ENCODE measurements at regions not wholly inside any gene's neighbourhood (a gene's known extent, or its start where the extent isn't known, plus 50 kb on each side); places are given as distances from the start of the nearest gene placed in this dataset.

DNA sequence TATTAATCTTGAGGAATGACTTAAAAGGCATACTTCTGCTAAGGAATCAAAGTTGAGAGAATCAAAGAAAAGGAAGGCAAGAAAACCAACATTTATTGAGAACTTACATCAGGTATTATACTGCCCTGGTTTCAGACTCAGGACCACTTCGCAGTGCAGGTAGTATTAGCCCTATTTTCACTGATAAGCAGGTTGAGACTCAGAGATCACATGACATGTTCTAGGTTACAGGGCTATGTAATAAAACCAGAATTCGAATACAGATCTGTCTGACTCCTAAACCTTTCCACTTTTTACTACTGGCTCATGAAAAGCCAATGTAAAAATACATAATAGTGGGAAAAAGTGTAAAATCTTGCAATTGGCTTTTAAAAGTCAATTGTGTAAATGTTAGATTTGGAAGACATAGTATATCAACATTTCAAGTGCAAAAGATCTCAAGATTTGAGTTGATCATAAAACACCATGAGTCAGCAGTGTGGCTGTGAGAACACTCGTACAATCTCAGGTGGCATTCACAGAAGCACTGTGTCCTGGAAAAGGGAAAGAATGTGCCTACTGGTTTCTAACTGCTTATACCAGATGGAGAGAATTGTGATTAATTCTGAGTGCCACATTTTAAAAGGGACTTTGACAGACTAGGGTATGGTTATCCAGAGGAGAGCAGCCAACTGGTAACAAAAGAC lies 195.8 kb upstream of the MKLN1 start:
- TF ChIP-seq, protein P1, sequence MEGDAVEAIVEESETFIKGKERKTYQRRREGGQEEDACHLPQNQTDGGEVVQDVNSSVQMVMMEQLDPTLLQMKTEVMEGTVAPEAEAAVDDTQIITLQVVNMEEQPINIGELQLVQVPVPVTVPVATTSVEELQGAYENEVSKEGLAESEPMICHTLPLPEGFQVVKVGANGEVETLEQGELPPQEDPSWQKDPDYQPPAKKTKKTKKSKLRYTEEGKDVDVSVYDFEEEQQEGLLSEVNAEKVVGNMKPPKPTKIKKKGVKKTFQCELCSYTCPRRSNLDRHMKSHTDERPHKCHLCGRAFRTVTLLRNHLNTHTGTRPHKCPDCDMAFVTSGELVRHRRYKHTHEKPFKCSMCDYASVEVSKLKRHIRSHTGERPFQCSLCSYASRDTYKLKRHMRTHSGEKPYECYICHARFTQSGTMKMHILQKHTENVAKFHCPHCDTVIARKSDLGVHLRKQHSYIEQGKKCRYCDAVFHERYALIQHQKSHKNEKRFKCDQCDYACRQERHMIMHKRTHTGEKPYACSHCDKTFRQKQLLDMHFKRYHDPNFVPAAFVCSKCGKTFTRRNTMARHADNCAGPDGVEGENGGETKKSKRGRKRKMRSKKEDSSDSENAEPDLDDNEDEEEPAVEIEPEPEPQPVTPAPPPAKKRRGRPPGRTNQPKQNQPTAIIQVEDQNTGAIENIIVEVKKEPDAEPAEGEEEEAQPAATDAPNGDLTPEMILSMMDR (IDR thresholded peaks at IDR 0.05), result no peak
- ATAC-seq (ENCODE audit: low FRiP score) (no peak), DNase-seq (ENCODE audit: low spot score) (no peak)

DNA sequence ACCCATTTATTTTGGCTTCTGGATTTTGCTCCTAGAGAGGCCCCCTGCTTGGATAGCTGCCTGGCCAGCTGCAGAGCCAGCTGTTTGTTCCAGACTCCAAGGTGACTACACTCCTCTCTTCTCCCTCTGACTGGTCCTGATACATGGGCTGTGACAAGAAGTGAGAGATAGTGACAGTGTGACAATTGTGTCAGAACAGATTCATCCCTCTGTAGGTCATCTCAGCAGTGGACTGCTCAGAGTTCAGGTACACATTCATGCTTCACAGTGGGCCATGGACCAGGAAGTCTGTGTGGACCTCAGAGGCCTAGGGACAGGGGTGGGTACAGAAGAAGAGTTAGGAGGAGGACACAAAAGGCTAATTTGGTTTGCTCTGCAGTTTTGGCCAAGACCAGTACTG lies 188.2 kb upstream of the MKLN1 start:
- ATAC-seq (ENCODE audit: low FRiP score) (no peak), DNase-seq (ENCODE audit: low spot score) (no peak)
- TF ChIP-seq, protein P1 (IDR thresholded peaks at IDR 0.05), result no peak

DNA sequence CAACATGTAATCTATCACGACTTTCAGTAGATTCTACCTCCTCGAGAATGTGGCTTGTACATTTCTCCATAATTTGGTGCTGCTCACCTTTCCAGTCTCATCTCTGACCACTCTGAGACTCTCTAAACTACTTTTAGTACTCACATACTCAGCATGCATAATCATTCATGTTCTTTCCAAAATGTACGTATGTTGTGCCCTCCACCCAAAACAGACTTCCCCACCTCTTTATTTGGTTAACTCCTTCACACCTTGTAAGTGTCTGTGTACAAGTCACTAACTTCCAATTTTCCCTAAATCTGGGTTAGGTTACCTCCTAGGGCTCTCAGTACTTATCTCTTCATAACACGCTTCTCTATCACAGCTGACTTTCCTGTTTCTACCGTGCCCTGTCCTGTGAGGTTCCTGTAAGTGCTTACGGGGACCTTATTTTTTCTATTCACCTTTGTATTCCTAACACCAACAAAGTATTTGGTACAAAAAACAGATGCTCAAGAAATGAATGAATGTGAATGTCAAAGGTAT lies 186.2 kb upstream of the MKLN1 start:
- TF ChIP-seq, protein P1 (IDR thresholded peaks at IDR 0.05), result no peak
- DNase-seq (ENCODE audit: low spot score) (no peak), ATAC-seq (ENCODE audit: low FRiP score) (no peak)

DNA sequence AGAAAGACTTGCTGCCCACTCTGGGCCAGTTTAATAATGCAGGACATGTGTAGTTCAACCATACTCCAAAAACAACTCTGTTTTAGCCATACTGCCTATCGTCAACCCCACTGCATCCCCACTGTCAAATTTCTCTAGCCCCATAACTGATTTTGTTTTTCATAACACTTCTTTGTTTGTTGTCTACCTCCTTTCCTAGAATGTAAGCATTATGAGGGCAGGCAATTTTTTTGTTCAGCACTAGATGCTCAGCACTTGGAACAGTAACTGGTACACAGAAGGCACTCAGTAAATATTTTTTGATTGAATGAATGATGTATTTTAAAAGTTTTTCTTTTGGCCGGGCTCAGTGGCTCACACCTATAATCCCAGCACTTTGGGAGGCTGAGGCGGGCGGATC lies 183.8 kb upstream of the MKLN1 start:
- DNase-seq (ENCODE audit: low spot score) (no peak), ATAC-seq (ENCODE audit: low FRiP score) (no peak)

DNA sequence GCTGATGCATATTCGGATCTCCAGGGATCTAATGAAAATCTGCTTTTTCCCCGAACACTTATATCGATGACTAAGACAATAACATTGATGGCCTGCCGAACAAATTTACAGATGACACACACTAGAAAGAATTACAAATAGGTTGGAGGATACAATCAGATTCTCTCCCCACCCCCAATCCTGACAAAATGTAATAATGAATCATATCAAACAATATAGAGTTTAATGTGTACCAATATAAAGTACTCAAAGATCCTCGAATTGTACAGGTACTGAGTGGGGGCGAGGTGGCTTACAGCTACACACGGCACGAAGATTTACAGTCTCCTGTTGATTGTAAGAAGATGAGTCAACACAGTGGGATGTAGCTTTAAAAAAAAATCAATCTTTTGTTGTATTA lies 182.7 kb upstream of the MKLN1 start:
- DNase-seq (ENCODE audit: low spot score) (no peak), ATAC-seq (ENCODE audit: low FRiP score) (no peak)
- TF ChIP-seq, protein P1 (IDR thresholded peaks at IDR 0.05), result no peak

More for the DNA sequence above, 183.8 kb upstream of the MKLN1 start:
- TF ChIP-seq, protein P1 (IDR thresholded peaks at IDR 0.05), result no peak

DNA sequence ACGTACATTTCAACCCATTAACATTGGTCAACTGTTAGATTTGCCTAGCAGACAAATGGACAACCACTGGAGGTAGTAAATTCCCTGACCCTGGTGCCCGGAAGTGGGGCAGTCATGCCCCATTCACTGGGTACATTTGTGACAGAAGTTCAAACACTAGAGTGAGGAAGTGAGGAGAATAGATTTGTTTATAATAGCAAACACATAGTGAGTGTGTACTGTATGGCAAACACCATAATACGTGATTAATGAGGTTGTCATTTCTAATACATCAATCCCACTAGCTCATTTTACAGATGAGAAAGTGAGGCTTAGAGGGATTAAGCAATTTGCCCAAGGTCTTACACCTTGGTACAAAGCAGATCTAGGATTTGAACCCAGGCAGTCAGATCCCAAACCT lies 181.9 kb upstream of the MKLN1 start:
- TF ChIP-seq, protein P1 (IDR thresholded peaks at IDR 0.05), result no peak
- DNase-seq (ENCODE audit: low spot score) (no peak), ATAC-seq (ENCODE audit: low FRiP score) (no peak)

DNA sequence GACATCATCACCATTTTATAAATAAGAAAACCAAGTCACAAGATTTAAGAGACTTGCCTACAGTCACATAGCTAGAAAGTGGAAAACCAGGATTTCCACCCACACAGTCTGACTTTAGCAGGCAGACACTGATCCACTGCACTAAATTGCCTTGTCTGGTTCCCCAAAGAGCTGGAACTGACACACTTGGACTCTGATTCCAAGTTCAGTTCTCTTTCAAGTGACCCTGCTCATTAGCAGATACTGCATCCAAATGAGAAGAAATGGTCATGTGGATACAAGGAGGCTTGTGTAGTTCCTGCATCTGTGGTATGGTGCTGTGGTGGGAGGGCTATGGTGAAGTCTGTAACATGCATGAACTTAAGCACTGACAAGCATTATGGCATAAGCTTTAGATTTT lies 180.1 kb upstream of the MKLN1 start:
- ATAC-seq (ENCODE audit: low FRiP score), result no peak
- DNase-seq (ENCODE audit: low spot score), result no peak
- TF ChIP-seq, protein P1 (IDR thresholded peaks at IDR 0.05), result no peak

Measured in omental fat pad (tissue), 3 donors.